ENCODE measurements at regions not wholly inside any gene's neighbourhood (a gene's known extent, or its start where the extent isn't known, plus 50 kb on each side); places are given as distances from the start of the nearest gene placed in this dataset.

DNA sequence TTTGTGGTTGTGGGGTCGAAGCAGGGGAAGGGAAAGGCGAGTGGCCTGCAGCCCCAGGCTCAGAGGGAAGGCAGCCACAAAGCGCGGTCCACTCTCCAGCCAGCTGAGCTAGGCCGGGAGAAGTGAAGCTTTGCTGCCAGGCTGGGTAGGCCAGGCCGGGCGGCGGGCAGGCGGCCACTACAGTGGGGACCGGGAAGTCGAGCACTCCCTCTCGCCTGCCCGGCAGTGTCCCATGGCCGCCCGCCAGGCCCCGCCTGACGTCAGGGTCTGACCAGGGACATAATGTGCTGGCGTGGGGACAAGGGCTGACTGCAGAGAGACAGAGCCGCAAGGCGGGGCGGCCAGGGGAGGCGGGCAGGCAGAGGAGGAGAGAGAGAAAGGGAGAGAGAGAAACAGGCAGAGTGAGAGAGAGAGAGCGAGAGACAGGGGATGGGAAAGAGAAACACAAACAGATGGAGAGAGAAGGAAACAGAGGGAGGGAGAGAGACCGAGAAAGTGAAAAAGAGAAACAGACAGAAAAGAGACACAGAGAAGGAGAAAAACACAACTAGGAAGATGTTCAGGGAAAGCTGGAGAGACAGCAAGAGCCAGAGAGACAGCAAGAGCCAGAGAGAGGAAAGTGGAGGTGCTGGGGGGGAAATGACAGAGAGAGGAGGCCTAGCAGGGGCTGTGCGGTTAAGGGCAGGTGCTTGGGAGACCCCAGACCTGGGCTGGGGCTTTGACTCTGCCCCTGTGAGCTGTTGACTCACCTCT is 94.5 kb upstream of the PTPN1 start:
- H3K4me1 ChIP-seq (replicated peaks in 1 of 2) = peaks cover 26 to 41% of the 10 kb centered on the region in 2 donors
- intact Hi-C loops (cut with DNase I) = no loop called here
- 14 to 34% (median 17%) methylated on average over 14 to 25 of the region's 25 CpGs for WGBS, 4 donors
- H3K4me3 ChIP-seq = no peak overlapping the region
- no peaks in the 10 kb centered on the region for H3K27me3 ChIP-seq
- peak; percentile 100 for DNase-seq
- no peaks in the 10 kb centered on the region for H3K9me3 ChIP-seq (replicated peaks in 1 of 3)
- TF ChIP-seq, protein P1, sequence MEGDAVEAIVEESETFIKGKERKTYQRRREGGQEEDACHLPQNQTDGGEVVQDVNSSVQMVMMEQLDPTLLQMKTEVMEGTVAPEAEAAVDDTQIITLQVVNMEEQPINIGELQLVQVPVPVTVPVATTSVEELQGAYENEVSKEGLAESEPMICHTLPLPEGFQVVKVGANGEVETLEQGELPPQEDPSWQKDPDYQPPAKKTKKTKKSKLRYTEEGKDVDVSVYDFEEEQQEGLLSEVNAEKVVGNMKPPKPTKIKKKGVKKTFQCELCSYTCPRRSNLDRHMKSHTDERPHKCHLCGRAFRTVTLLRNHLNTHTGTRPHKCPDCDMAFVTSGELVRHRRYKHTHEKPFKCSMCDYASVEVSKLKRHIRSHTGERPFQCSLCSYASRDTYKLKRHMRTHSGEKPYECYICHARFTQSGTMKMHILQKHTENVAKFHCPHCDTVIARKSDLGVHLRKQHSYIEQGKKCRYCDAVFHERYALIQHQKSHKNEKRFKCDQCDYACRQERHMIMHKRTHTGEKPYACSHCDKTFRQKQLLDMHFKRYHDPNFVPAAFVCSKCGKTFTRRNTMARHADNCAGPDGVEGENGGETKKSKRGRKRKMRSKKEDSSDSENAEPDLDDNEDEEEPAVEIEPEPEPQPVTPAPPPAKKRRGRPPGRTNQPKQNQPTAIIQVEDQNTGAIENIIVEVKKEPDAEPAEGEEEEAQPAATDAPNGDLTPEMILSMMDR (IDR thresholded peaks at IDR 0.05) = peak in 1 of 6 experiments; percentile 32
- peak; percentile 74 to 92 for TF ChIP-seq POLR2A (IDR thresholded peaks at IDR 0.05)
- H3K36me3 ChIP-seq (replicated peaks in 1 of 2) = no peaks in the 10 kb centered on the region
- H3K27ac ChIP-seq = peak overlapping the region; percentile 96 to 99 (median 98)

DNA sequence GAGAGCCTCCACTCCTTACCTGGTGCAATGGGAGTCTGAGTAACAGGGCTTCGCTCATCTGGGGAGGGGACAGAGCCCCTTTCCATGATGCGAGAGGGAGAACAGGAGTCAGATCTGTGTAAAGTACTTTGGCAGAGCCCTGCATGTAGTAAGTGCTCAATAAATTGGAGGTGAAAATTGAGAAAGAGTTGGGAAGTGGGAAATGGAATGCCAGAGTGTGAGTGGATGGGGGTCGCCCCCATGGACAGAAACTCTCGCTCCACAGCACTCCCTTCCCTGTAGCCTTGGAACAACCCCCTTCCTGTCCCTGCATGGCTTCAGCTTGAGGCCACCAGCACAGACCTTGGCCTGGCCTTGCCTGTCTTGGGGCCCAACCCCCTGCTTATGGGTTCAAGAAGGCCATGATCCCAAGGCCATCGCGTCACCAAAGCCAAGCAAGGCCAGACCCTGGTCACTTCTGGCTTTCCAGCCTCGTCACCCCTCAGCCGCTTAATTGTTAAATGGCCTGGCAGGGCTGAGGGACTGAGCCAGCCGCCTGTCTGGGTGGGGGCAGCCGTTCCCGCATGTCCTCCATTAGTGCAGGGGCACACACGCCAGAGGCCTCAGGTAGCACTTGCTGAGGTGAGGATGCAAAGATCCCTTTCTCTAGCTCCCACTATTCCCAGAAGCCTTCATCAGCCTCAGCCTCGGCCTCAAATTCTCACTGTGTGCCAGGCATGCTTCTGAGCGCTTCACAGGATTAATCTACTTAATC is 93.7 kb upstream of the PTPN1 start:
- no peaks in the 10 kb centered on the region for H3K36me3 ChIP-seq (replicated peaks in 1 of 2)
- intact Hi-C loops (cut with DNase I) = no loop called here
- H3K4me1 ChIP-seq (replicated peaks in 1 of 2) = peaks cover 26 to 41% of the 10 kb centered on the region in 2 donors
- TF ChIP-seq, protein P1 (IDR thresholded peaks at IDR 0.05) = no peak
- TF ChIP-seq POLR2A (IDR thresholded peaks at IDR 0.05) = no peak
- 35 to 46% (median 39%) methylated on average over 8 to 14 of the region's 14 CpGs for whole genome bisulfite sequencing, 4 donors
- H3K9me3 ChIP-seq (replicated peaks in 1 of 3) = no peaks in the 10 kb centered on the region
- peak overlapping the region; percentile 96 to 99 (median 98) for H3K27ac ChIP-seq
- H3K4me3 ChIP-seq = no peak overlapping the region
- DNase-seq = peak; percentile 68 to 92 (median 85)
- H3K27me3 ChIP-seq = no peaks in the 10 kb centered on the region

DNA sequence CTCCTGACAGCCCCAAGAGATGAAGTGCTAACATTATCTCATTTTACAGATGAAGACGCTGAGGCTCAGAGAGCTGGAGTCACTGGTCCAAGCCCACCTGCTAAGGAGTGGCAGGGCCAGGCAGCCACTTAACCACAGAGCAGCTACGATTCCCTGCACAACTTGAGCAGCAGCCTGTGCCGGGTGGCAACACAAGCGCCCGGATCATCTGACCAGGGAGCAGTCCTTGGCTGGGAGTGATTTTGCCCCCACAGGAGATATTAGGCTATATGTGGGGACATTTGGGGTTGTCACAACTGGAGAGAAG is 93.2 kb upstream of the PTPN1 start:
- TF ChIP-seq, protein P1 (IDR thresholded peaks at IDR 0.05) = no peak
- TF ChIP-seq POLR2A (IDR thresholded peaks at IDR 0.05) = no peak
- no peaks in the 10 kb centered on the region for H3K9me3 ChIP-seq (replicated peaks in 1 of 3)
- intact Hi-C loops (cut with DNase I) = no loop called here
- WGBS, 4 donors = 33 to 60% (median 59%) methylated on average over 2 to 5 of the region's 5 CpGs; no CpG with 5 or more reads in 1 of the 4 donors
- H3K27ac ChIP-seq = peak overlapping the region; percentile 96 to 99 (median 98)
- no peak overlapping the region for H3K4me3 ChIP-seq
- no peaks in the 10 kb centered on the region for H3K27me3 ChIP-seq
- peaks cover 26 to 41% of the 10 kb centered on the region in 2 donors for H3K4me1 ChIP-seq (replicated peaks in 1 of 2)
- DNase-seq = peak in 1 of 7 donors; percentile 36
- no peaks in the 10 kb centered on the region for H3K36me3 ChIP-seq (replicated peaks in 1 of 2)

DNA sequence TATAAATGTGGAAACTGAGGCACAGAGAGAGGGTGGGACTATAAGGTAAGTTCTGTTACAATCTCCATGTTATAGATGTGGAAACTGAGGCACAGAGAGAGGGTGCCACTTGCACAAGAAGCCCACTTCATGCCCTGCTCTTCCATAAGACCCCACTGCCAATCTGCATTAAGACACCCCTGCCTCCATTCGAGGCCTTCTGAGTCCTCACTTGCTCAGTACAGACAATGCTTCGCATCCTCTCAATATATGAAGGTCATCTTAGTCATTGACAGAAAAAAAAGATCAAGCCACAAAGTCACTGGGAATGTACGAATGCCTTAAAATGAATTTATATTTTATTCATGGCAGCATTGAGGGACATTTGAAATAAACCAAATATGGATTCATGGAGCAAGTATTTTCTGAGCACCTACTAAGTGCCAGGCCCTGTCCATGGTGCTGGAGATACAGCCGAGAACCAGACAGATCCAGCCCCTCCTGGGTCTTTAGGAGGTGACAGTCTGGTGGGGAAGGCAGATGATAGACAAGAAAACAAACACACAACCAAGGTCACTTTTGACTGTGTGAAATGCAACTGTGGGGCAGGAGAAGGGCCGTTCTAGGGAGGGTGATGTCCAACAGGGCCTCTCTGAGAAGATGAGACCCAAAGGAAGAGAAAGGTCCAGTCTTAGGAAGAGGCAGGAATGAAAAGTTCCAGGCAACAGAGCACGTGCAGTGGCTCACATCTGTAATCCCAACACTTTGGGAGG is 92.5 kb upstream of the PTPN1 start:
- Histone ChIP-seq H3K4me3 (no peak overlapping the region), H3K9me3 (replicated peaks in 1 of 3) (no peaks in the 10 kb centered on the region), H3K27me3 (no peaks in the 10 kb centered on the region), H3K36me3 (replicated peaks in 1 of 2) (no peaks in the 10 kb centered on the region), H3K27ac (peak overlapping the region; percentile 96 to 99 (median 98)), H3K4me1 (replicated peaks in 1 of 2) (peaks cover 29 to 39% of the 10 kb centered on the region in 2 donors)
- intact Hi-C loops (cut with DNase I) = no loop called here
- DNase-seq = peak in 1 of 7 donors; percentile 51
- peak in 1 of 2 donors; percentile 30 for TF ChIP-seq POLR2A (IDR thresholded peaks at IDR 0.05)
- TF ChIP-seq, protein P1 (IDR thresholded peaks at IDR 0.05) = no peak
- WGBS, 4 donors = 51 to 59% (median 54%) methylated on average over 6 of the region's 6 CpGs

All from adrenal gland (tissue), 9 donors.